Ascending aorta (tissue), 2 donors: ENCODE measurements at regions not wholly inside any gene's neighbourhood (a gene's known extent, or its start where the extent isn't known, plus 50 kb on each side); places are given as distances from the start of the nearest gene placed in this dataset.

ENCODE experiments used
- DNase-seq, 2 donors: peaks; one replicate each; pipeline ENCODE4 v3.0.0-alpha.2; 2019; ENCODE audit warnings: low spot score in 2 of 2
- H3K27ac ChIP-seq, 2 donors: fragments of 200-600 bp; sonication (generic); one replicate each; pipeline ENCODE4 v1.5.1; 2016 to 2017; ENCODE audit warnings: mild to moderate bottlenecking in 1 of 2
- H3K27me3 ChIP-seq: fragments of 200-600 bp; sonication (generic); one replicate; pipeline ENCODE4 v1.5.1; 2017
- H3K36me3 ChIP-seq, 2 donors: fragments of 200-600 bp; sonication (generic); one replicate each; pipeline ENCODE4 v1.5.1; 2016
- H3K4me1 ChIP-seq, 2 donors: fragments of 200-600 bp; sonication (generic); one replicate each; pipeline ENCODE4 v1.5.1; 2016 to 2017; ENCODE audit warnings: mild to moderate bottlenecking in 1 of 2
- H3K4me3 ChIP-seq, 2 donors: fragments of 200-600 bp; sonication (generic); one replicate each; pipeline ENCODE4 v1.5.1; 2016 to 2017; ENCODE audit warnings: mild to moderate bottlenecking in 1 of 2
- H3K9me3 ChIP-seq, 2 donors: fragments of 200-600 bp; sonication (generic); one replicate each; pipeline ENCODE4 v1.5.1; 2016
- CTCF ChIP-seq, 3 experiments: fragments of 200-600 bp in 2 of 3; fragments of 450-650 bp in 1 of 3; sonication (generic) in 2 of 3; IDR thresholded peaks; one replicate each; pipeline ENCODE4 v1.5.1; 2016 to 2019; ENCODE audit warnings: antibody characterized with exemption in 3 of 3, mild to moderate bottlenecking in 1 of 3, moderate library complexity in 1 of 3
- intact Hi-C: fragments of 100-400 bp; cut with DNase I; formaldehyde crosslinking; loops from one replicate; pipeline ENCODE4 v1.15.1; 2023

DNA sequence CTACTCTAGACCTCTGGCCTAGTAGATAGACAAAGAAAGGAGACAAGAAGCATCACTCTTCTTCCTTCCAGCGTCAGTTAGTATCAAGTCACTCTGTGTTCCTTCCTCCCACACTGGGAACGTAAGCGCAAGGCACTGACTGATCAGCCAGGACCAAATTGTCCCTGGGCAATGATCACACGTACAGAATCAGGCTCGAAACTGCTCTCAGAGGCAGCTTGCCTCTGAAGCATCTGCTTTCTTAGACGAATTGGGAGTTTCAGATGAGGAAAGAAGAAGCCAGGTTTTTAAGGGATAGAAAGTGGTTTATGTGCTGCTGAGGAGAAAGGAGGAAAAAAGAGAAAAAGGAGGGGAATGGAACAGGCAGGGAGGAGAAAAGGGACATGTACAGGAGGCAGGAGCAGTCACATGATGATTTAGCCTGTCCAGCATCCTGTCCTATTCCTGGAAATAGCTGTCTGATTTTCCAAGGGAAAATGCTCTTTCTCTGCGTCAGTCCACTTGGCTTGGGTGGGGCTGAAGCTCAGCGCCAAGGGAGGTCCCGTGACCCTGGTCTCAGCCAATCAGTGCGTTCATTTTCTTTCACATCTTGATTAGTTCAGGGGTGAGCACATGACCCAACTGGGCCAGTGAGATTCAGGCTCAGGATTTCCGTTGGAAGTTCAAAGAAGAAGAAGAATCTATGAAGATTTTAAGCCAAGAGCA, 102.0 kb upstream of the PRICKLE2 start:
- intact Hi-C loops, result no loop called here
- H3K27me3 ChIP-seq, result no peaks in the 10 kb centered on the region
- H3K4me1 ChIP-seq, result no peaks in the 10 kb centered on the region
- no peak for TF ChIP-seq CTCF (IDR thresholded peaks at IDR 0.05)
- no peak overlapping the region for H3K4me3 ChIP-seq
- no peaks in the 10 kb centered on the region for H3K36me3 ChIP-seq
- no peaks in the 10 kb centered on the region for H3K9me3 ChIP-seq
- DNase-seq, result peak in 1 of 2 donors; percentile 79
- H3K27ac ChIP-seq, result peak overlapping the region; percentile 34 to 69

DNA sequence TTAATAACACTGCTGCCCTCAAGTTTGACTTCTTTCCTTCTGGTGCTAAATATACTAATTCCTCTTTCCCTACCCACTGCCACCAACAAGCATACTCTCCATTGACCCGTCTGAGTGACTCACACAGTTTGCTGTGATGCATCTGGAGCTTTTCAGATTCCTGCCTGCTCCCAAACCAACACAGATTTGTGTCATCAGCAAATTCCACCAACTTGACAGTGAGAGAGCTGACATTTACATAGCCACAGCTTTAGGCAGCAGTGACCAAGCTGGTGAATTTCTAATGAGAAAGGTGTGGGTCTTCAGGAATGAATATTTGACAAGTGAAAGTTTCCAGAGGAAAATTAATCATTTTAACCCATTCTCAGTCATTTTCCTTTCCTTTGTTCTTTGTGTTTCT, 96.5 kb upstream of the PRICKLE2 start:
- no peak for TF ChIP-seq CTCF (IDR thresholded peaks at IDR 0.05)
- Histone ChIP-seq H3K27ac (no peak overlapping the region), H3K4me1 (no peaks in the 10 kb centered on the region), H3K36me3 (no peaks in the 10 kb centered on the region), H3K4me3 (no peak overlapping the region), H3K27me3 (no peaks in the 10 kb centered on the region), H3K9me3 (no peaks in the 10 kb centered on the region)
- intact Hi-C loops, result no loop called here
- no peak for DNase-seq

- H3K27ac ChIP-seq, result no peak overlapping the region
- H3K27me3 ChIP-seq, result no peaks in the 10 kb centered on the region
- no peaks in the 10 kb centered on the region for H3K4me1 ChIP-seq
- H3K9me3 ChIP-seq, result no peaks in the 10 kb centered on the region
- H3K4me3 ChIP-seq, result no peak overlapping the region
- DNase-seq, result no peak
- no peak for TF ChIP-seq CTCF (IDR thresholded peaks at IDR 0.05)
- intact Hi-C loops, result no loop called here
- no peaks in the 10 kb centered on the region for H3K36me3 ChIP-seq
Measured at GRCh38 chr3:64319391-64319790, 94.1 kb upstream of the PRICKLE2 start.

GRCh38 chr3:64318668-64319271, 93.5 kb upstream of the PRICKLE2 start:
- Histone ChIP-seq H3K27me3 (no peaks in the 10 kb centered on the region), H3K36me3 (no peaks in the 10 kb centered on the region), H3K27ac (no peak overlapping the region), H3K4me3 (no peak overlapping the region), H3K4me1 (no peaks in the 10 kb centered on the region), H3K9me3 (no peaks in the 10 kb centered on the region)
- intact Hi-C loops, result no loop called here
- no peak for TF ChIP-seq CTCF (IDR thresholded peaks at IDR 0.05)
- DNase-seq, result no peak

- Histone ChIP-seq H3K4me3 (no peak overlapping the region), H3K27me3 (no peaks in the 10 kb centered on the region), H3K9me3 (no peaks in the 10 kb centered on the region), H3K4me1 (no peaks in the 10 kb centered on the region), H3K36me3 (no peaks in the 10 kb centered on the region), H3K27ac (no peak overlapping the region)
- TF ChIP-seq CTCF (IDR thresholded peaks at IDR 0.05), result no peak
- intact Hi-C loops, result no loop called here
- no peak for DNase-seq
Measured at GRCh38 chr3:64318001-64318400, 92.7 kb upstream of the PRICKLE2 start.
